K562 (cell line): ENCODE measurements at regions not wholly inside any gene's neighbourhood (a gene's known extent, or its start where the extent isn't known, plus 50 kb on each side); places are given as distances from the start of the nearest gene placed in this dataset.

Experiments used
- ATF6 ChIP-seq: sonication (generic); formaldehyde crosslinking; IDR thresholded peaks from 2 replicates; pipeline ENCODE4 v1.4.0; 2020; ENCODE audit warnings: mild to moderate bottlenecking, missing genetic modification reagents
- CTCF ChIP-seq, 3 experiments: IDR thresholded peaks in 2 of 3; conservative IDR thresholded peaks in 1 of 3; 2 replicates each; pipeline ENCODE4 v1.5.1; 2011 to 2012; ENCODE audit warnings: low read length in 3 of 3, mild to moderate bottlenecking in 3 of 3, control low read depth in 2 of 3, improper control_type of control experiment in 1 of 3, inconsistent platforms in 1 of 3, low read depth in 1 of 3, mixed read lengths in 1 of 3, moderate library complexity in 1 of 3; ENCODE audit not compliant: insufficient read depth in 2 of 3
- EP300 ChIP-seq: IDR thresholded peaks from 2 replicates; pipeline ENCODE4 v1.6.1; 2012; ENCODE audit warnings: low read length, improper control_type of control experiment
- GTF2E2 ChIP-seq: fragments of 200-800 bp; sonication (Bioruptor generic); IDR thresholded peaks from 2 replicates; pipeline ENCODE4 v1.6.1; 2016; ENCODE audit warnings: missing genetic modification characterization, missing compliant biosample characterization
- JUND ChIP-seq, 2 experiments: IDR thresholded peaks; 2 replicates in 1 of 2; 3 replicates in 1 of 2; pipeline ENCODE4 v1.6.1; 2011; ENCODE audit warnings: borderline replicate concordance in 2 of 2, low read depth in 2 of 2, low read length in 2 of 2, improper control_type of control experiment in 1 of 2, missing biosample characterization in 1 of 2, missing genetic modification characterization in 1 of 2, missing genetic modification reagents in 1 of 2
- MYC ChIP-seq, 2 experiments: fragments of 250-450 bp in 1 of 2; sonication (Bioruptor Pico) in 1 of 2; IDR thresholded peaks; 2 replicates each; pipeline versions ENCODE4 v1.5.1 to v1.6.1; 2012 to 2021; ENCODE audit warnings: low read depth in 2 of 2, borderline replicate concordance in 1 of 2, improper control_type of control experiment in 1 of 2, low read length in 1 of 2, mild to moderate bottlenecking in 1 of 2, moderate library complexity in 1 of 2
- PATZ1 ChIP-seq: fragments of 250-450 bp; sonication (Bioruptor Pico); IDR thresholded peaks from 2 replicates; pipeline ENCODE4 v1.5.0; 2020; ENCODE audit warnings: mild to moderate bottlenecking, borderline replicate concordance
- SMARCA5 ChIP-seq: fragments of 450-650 bp; IDR thresholded peaks from 2 replicates; pipeline ENCODE4 v1.6.1; 2016
- ZNF212 ChIP-seq: fragments of 450-650 bp; formaldehyde crosslinking; IDR thresholded peaks from 2 replicates; pipeline ENCODE4 v1.4.0; 2020; ENCODE audit warnings: mild to moderate bottlenecking
- ZNF23 ChIP-seq: fragments of 250-450 bp; sonication (Bioruptor Pico); IDR thresholded peaks from 2 replicates; pipeline ENCODE4 v1.4.0; 2020; ENCODE audit warnings: mild to moderate bottlenecking
- ZZZ3 ChIP-seq: fragments of 450-650 bp; IDR thresholded peaks from 2 replicates; pipeline ENCODE4 v1.6.1; 2016; ENCODE audit warnings: antibody characterized with exemption, mild to moderate bottlenecking, moderate library complexity
- TF ChIP-seq, protein P1 (sequence below): fragments of 450-650 bp; formaldehyde crosslinking; IDR thresholded peaks from 2 replicates; pipeline ENCODE4 v1.4.0; 2022; ENCODE audit warnings: mild to moderate bottlenecking, moderate library complexity
- TF ChIP-seq, protein P2 (sequence below): sonication (generic); formaldehyde crosslinking; IDR thresholded peaks from 2 replicates; pipeline ENCODE4 v1.5.0; 2020; ENCODE audit warnings: missing genetic modification reagents

DNA sequence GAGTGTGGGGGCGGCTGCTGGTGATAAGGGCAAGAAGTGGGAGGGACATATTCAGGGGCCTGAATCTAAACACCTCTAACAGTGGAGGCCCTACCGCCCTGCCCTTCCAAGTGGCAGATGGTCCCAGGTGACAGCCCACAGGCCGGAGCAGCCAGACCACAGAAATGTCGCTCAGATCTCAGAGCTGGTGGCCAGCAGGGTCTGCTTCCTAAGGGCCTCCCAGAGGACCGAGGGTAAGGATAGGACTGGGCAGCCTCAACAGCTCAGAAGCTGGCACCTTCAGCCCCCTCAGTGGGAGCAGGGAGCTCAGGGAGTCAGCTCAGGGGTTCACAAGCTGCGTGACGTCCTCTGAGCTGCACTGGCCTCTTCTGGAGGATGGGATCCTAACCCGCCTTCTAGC is 201.8 kb upstream of the ZC3H12A start:
- TF ChIP-seq, protein P1, sequence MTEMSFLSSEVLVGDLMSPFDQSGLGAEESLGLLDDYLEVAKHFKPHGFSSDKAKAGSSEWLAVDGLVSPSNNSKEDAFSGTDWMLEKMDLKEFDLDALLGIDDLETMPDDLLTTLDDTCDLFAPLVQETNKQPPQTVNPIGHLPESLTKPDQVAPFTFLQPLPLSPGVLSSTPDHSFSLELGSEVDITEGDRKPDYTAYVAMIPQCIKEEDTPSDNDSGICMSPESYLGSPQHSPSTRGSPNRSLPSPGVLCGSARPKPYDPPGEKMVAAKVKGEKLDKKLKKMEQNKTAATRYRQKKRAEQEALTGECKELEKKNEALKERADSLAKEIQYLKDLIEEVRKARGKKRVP (CRISPR knock-in tag) = no peak
- TF ChIP-seq CTCF (IDR thresholded peaks at IDR 0.05 in 2 of 3, conservative IDR thresholded peaks at IDR 0.05 in 1 of 3; ENCODE audit: insufficient read depth in 2 of 3, low read depth in 1 of 3, low read length in 3 of 3) (no peak), JUND (IDR thresholded peaks at IDR 0.05; ENCODE audit: borderline replicate concordance, low read depth, low read length) (no peak), JUND (tag; IDR thresholded peaks at IDR 0.05; ENCODE audit: borderline replicate concordance, low read depth, low read length) (no peak), ZNF212 (CRISPR knock-in tag) (no peak), ZZZ3 (no peak), MYC (IDR thresholded peaks at IDR 0.05; ENCODE audit: low read depth, low read length) (no peak), MYC (CRISPR knock-in tag; IDR thresholded peaks at IDR 0.05; ENCODE audit: borderline replicate concordance, low read depth) (no peak), ATF6 (CRISPR knock-in tag) (no peak), SMARCA5 (no peak), EP300 (no peak), GTF2E2 (tag) (no peak), PATZ1 (CRISPR knock-in tag) (no peak), ZNF23 (CRISPR knock-in tag) (no peak)
- TF ChIP-seq, protein P2, sequence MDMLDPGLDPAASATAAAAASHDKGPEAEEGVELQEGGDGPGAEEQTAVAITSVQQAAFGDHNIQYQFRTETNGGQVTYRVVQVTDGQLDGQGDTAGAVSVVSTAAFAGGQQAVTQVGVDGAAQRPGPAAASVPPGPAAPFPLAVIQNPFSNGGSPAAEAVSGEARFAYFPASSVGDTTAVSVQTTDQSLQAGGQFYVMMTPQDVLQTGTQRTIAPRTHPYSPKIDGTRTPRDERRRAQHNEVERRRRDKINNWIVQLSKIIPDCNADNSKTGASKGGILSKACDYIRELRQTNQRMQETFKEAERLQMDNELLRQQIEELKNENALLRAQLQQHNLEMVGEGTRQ (CRISPR knock-in tag) = no peak
